Smooth muscle cell (in vitro differentiated cells): ENCODE measurements at regions not wholly inside any gene's neighbourhood (a gene's known extent, or its start where the extent isn't known, plus 50 kb on each side); places are given as distances from the start of the nearest gene placed in this dataset.
"Not testable (repeated sequence)": the region's sequence is repeated elsewhere in the genome, so short reads cannot be mapped to it uniquely, and the experiment has no call there.

Source experiments
- DNase-seq: peaks from one replicate; lab custom pipeline; 2025; ENCODE audit not compliant: unreplicated experiment; lab: John Stamatoyannopoulos, UW
- H2AFZ ChIP-seq: fragments of 200-600 bp; sonication (generic); 2 replicates; pipeline ENCODE4 v1.6.0; 2016; ENCODE audit warnings: antibody characterized with exemption, low read depth, mild to moderate bottlenecking
- H3F3A ChIP-seq: fragments of 200-600 bp; sonication (generic); 2 replicates; pipeline ENCODE4 v1.6.0; 2017; ENCODE audit warnings: antibody characterized with exemption, low read depth
- H3K27ac ChIP-seq: fragments of 200-600 bp; sonication (generic); 2 replicates; pipeline ENCODE4 v1.5.1; 2016; ENCODE audit warnings: low read depth, mild to moderate bottlenecking
- H3K27me3 ChIP-seq: fragments of 200-600 bp; sonication (generic); 2 replicates; pipeline ENCODE4 v1.6.1; 2016; ENCODE audit warnings: low read depth, mild to moderate bottlenecking
- H3K36me3 ChIP-seq: fragments of 200-600 bp; sonication (generic); 2 replicates; pipeline ENCODE4 v1.5.1; 2016; ENCODE audit warnings: low read depth
- H3K4me1 ChIP-seq: fragments of 200-600 bp; sonication (generic); 2 replicates; pipeline ENCODE4 v1.5.1; 2016; ENCODE audit warnings: low read depth
- H3K4me2 ChIP-seq: fragments of 200-600 bp; sonication (generic); 2 replicates; pipeline ENCODE4 v1.6.0; 2016; ENCODE audit warnings: mild to moderate bottlenecking
- H3K4me3 ChIP-seq: fragments of 200-600 bp; sonication (generic); 2 replicates; pipeline ENCODE4 v1.5.1; 2016; ENCODE audit warnings: mild to moderate bottlenecking
- H3K79me2 ChIP-seq: fragments of 200-600 bp; sonication (generic); 2 replicates; pipeline ENCODE4 v1.6.0; 2016; ENCODE audit warnings: low read depth, mild to moderate bottlenecking
- H3K9ac ChIP-seq: fragments of 200-600 bp; sonication (generic); 2 replicates; pipeline ENCODE4 v1.6.0; 2016; ENCODE audit warnings: low read depth
- H3K9me3 ChIP-seq: fragments of 200-600 bp; sonication (generic); replicated peaks from 2 replicates; pipeline ENCODE4 v1.5.1; 2016; ENCODE audit warnings: low read depth
- H4K20me1 ChIP-seq: fragments of 200-600 bp; sonication (generic); 2 replicates; pipeline ENCODE4 v1.6.0; 2016; ENCODE audit warnings: low read depth
- WGBS: methylation state at CpG from one replicate; pipeline ENCODE4 v1.1.7; 2016; ENCODE audit warnings: low lambda C conversion rate; 5-methylcytosine and 5-hydroxymethylcytosine counted together
- TF ChIP-seq, protein P1 (sequence below): fragments of 200-600 bp; sonication (generic); IDR thresholded peaks from 2 replicates; pipeline ENCODE4 v1.5.1; 2017; ENCODE audit warnings: borderline replicate concordance, mild to moderate bottlenecking, antibody characterized with exemption; ENCODE audit not compliant: insufficient read depth, poor library complexity, severe bottlenecking

- not testable (repeated sequence) for H2AFZ ChIP-seq, H3K9me3 ChIP-seq, H3K9ac ChIP-seq, H3K4me3 ChIP-seq, H3K4me2 ChIP-seq, H3F3A ChIP-seq, H3K79me2 ChIP-seq, H3K27me3 ChIP-seq, DNase-seq, H4K20me1 ChIP-seq, H3K4me1 ChIP-seq, H3K36me3 ChIP-seq, H3K27ac ChIP-seq
- WGBS, result 96% methylated on average over 30 of the region's 38 CpGs
Measured at GRCh38 chr5:19142713-19143414, 845.1 kb downstream of the CDH18 start.

GRCh38 chr5:19143935-19144334, 844.1 kb downstream of the CDH18 start:
- H3K36me3 ChIP-seq, result no peaks in the 10 kb centered on the region
- no peaks in the 10 kb centered on the region for H4K20me1 ChIP-seq
- no peaks in the 10 kb centered on the region for H3K27me3 ChIP-seq
- no peaks in the 10 kb centered on the region for H3K79me2 ChIP-seq
- no peaks in the 10 kb centered on the region for H3F3A ChIP-seq
- no peak overlapping the region for H3K9ac ChIP-seq
- no peak overlapping the region for H3K27ac ChIP-seq
- H3K9me3 ChIP-seq, result no peaks in the 10 kb centered on the region
- TF ChIP-seq, protein P1, sequence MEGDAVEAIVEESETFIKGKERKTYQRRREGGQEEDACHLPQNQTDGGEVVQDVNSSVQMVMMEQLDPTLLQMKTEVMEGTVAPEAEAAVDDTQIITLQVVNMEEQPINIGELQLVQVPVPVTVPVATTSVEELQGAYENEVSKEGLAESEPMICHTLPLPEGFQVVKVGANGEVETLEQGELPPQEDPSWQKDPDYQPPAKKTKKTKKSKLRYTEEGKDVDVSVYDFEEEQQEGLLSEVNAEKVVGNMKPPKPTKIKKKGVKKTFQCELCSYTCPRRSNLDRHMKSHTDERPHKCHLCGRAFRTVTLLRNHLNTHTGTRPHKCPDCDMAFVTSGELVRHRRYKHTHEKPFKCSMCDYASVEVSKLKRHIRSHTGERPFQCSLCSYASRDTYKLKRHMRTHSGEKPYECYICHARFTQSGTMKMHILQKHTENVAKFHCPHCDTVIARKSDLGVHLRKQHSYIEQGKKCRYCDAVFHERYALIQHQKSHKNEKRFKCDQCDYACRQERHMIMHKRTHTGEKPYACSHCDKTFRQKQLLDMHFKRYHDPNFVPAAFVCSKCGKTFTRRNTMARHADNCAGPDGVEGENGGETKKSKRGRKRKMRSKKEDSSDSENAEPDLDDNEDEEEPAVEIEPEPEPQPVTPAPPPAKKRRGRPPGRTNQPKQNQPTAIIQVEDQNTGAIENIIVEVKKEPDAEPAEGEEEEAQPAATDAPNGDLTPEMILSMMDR, result no peak
- H3K4me2 ChIP-seq, result no peak overlapping the region
- WGBS, result 84% methylated on average over 4 of the region's 4 CpGs
- H2AFZ ChIP-seq, result no peak overlapping the region
- no peak for DNase-seq
- H3K4me1 ChIP-seq, result no peaks in the 10 kb centered on the region
- no peak overlapping the region for H3K4me3 ChIP-seq

- Histone ChIP-seq H3K36me3 (no peaks in the 10 kb centered on the region), H4K20me1 (no peaks in the 10 kb centered on the region), H3K4me3 (no peak overlapping the region), H3K9ac (no peak overlapping the region), H3F3A (no peaks in the 10 kb centered on the region), H2AFZ (no peak overlapping the region), H3K4me2 (no peak overlapping the region), H3K27me3 (no peaks in the 10 kb centered on the region), H3K79me2 (no peaks in the 10 kb centered on the region), H3K27ac (no peak overlapping the region), H3K4me1 (no peaks in the 10 kb centered on the region), H3K9me3 (no peaks in the 10 kb centered on the region)
- TF ChIP-seq, protein P1, result no peak
- no peak for DNase-seq
Measured at GRCh38 chr5:19169426-19169825, 818.6 kb downstream of the CDH18 start.

DNA sequence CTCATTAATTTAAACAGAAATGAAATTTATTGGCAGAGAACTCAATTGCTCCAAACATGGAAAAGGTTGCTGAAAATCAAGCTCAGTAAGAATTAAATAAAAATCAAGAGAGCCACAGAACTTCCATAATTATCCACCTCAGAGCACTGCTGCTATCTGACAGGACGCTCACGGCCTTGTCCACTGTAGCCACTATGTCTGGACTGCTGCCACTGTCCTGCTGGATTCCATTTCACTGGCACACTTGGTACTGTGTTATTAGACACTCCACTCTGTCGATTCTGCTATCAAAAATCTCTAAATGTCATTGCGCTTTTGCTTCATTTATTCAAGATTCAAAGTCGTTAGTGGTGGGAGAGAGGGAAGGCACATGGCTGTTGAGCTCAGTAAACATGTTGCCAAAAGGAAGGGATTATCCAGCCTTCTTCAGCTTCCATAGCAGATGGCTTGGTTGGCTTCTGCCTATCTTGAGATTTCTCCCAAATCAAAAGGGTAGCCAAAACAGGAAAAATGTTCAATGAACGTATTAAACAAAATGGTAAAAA, 815.0 kb downstream of the CDH18 start:
- Histone ChIP-seq H4K20me1 (no peaks in the 10 kb centered on the region), H3K9ac (no peak overlapping the region), H3K79me2 (no peaks in the 10 kb centered on the region), H3K4me3 (no peak overlapping the region), H3K27me3 (no peaks in the 10 kb centered on the region), H3K4me1 (no peaks in the 10 kb centered on the region), H2AFZ (no peak overlapping the region), H3K36me3 (no peaks in the 10 kb centered on the region), H3K27ac (no peak overlapping the region), H3K9me3 (no peaks in the 10 kb centered on the region), H3F3A (no peaks in the 10 kb centered on the region), H3K4me2 (no peak overlapping the region)
- no peak for DNase-seq
- TF ChIP-seq, protein P1, result no peak
- WGBS, result 86% methylated on average over 6 of the region's 6 CpGs
